H1 (cell line): ENCODE measurements at regions not wholly inside any gene's neighbourhood (a gene's known extent, or its start where the extent isn't known, plus 50 kb on each side); places are given as distances from the start of the nearest gene placed in this dataset.
A peak's percentile ranks its signal among the peaks of the same experiment; 100 is the strongest.

Experiments
- CTCF ChIA-PET: fragments of 300-600 bp; sonication (Branson Sonifier 250); formaldehyde crosslinking; loops from one replicate; lab custom pipeline; 2021; ENCODE audit not compliant: partially characterized antibody; lab: Charles Lee
- POLR2A ChIA-PET: fragments of 300-600 bp; sonication (Branson Sonifier 250); formaldehyde crosslinking; loops from one replicate; lab custom pipeline; 2021; ENCODE audit warnings: inconsistent platforms; ENCODE audit not compliant: partially characterized antibody; lab: Charles Lee
- DNase-seq, 2 experiments: peaks; one replicate each; pipeline versions ENCODE4 v3.0.0 to v3.0.0-alpha.2; 2010 to 2022; ENCODE audit warnings: low spot score in 2 of 2, low read depth in 1 of 2, mixed read lengths in 1 of 2
- FAIRE-seq: peaks from 2 replicates; lab custom pipeline; 2011; peaks lifted over from hg19 to GRCh38; lab: Jason Lieb, UNC
- H2AFZ ChIP-seq: 2 replicates; pipeline ENCODE4 v1.8.1; 2012; ENCODE audit warnings: low read length, inconsistent platforms
- H2AK5ac ChIP-seq: 2 replicates; pipeline ENCODE4 v1.6.1; 2013; ENCODE audit warnings: low read depth, low read length
- H2BK120ac ChIP-seq: replicated peaks from 2 replicates; pipeline ENCODE3; 2013; ENCODE audit warnings: low read depth, low read length, inconsistent platforms
- H2BK12ac ChIP-seq: 2 replicates; pipeline ENCODE4 v1.6.1; 2013; ENCODE audit warnings: low read depth, low read length
- H2BK15ac ChIP-seq: 2 replicates; pipeline ENCODE4 v1.6.1; 2013; ENCODE audit warnings: low read length
- H2BK20ac ChIP-seq: 2 replicates; pipeline ENCODE4 v1.6.1; 2013; ENCODE audit warnings: low read length
- H2BK5ac ChIP-seq: 2 replicates; pipeline ENCODE4 v1.6.1; 2013; ENCODE audit warnings: low read depth, low read length
- H3K14ac ChIP-seq: 2 replicates; pipeline ENCODE4 v1.6.1; 2013; ENCODE audit warnings: inconsistent platforms; ENCODE audit not compliant: insufficient read length
- H3K18ac ChIP-seq: 2 replicates; pipeline ENCODE4 v1.6.1; 2013; ENCODE audit warnings: low read length; ENCODE audit errors: extremely low read depth
- H3K23ac ChIP-seq: 2 replicates; pipeline ENCODE4 v1.6.1; 2013; ENCODE audit warnings: inconsistent platforms; ENCODE audit not compliant: insufficient read length
- H3K23me2 ChIP-seq: 2 replicates; pipeline ENCODE4 v1.6.1; 2013; ENCODE audit warnings: low read depth, low read length
- H3K27ac ChIP-seq: 2 replicates; pipeline ENCODE4 v1.6.1; 2011; ENCODE audit warnings: low read depth, low read length, inconsistent platforms
- H3K27me3 ChIP-seq, 4 experiments: replicated peaks in 1 of 4; 1 replicate in 1 of 4; 2 replicates in 3 of 4; pipeline versions ENCODE4 v1.6.1 to v1.8.1; 2011 to 2013; ENCODE audit warnings: low read length in 3 of 4, mild to moderate bottlenecking in 3 of 4, inconsistent platforms in 2 of 4, mixed read lengths in 2 of 4, moderate library complexity in 1 of 4; ENCODE audit not compliant: control insufficient read depth in 3 of 4, insufficient read depth in 3 of 4; ENCODE audit errors: extremely low read depth in 1 of 4
- H3K36me3 ChIP-seq, 4 experiments: 2 replicates each; pipeline versions ENCODE4 v1.6.1 to v1.8.1; 2011 to 2013; ENCODE audit warnings: mild to moderate bottlenecking in 4 of 4, low read length in 3 of 4, moderate library complexity in 2 of 4, control low read depth in 1 of 4, inconsistent platforms in 1 of 4; ENCODE audit not compliant: insufficient read depth in 4 of 4, control insufficient read depth in 2 of 4
- H3K4ac ChIP-seq: replicated peaks from 2 replicates; pipeline ENCODE3; 2013; ENCODE audit warnings: low read length, low read depth, mixed read lengths, inconsistent platforms; ENCODE audit not compliant: insufficient read length
- H3K4me1 ChIP-seq, 4 experiments: replicated peaks in 1 of 4; 1 replicate in 1 of 4; 2 replicates in 3 of 4; pipeline versions ENCODE4 v1.6.1 to v1.8.1; 2011 to 2013; ENCODE audit warnings: low read length in 3 of 4, inconsistent platforms in 2 of 4, mixed read lengths in 1 of 4; ENCODE audit not compliant: insufficient read depth in 4 of 4, control insufficient read depth in 3 of 4
- H3K4me2 ChIP-seq, 2 experiments: 2 replicates each; pipeline versions ENCODE4 v1.6.1 to v1.8.1; 2011 to 2013; ENCODE audit warnings: low read depth in 2 of 2, low read length in 2 of 2, control low read depth in 1 of 2, inconsistent platforms in 1 of 2, mild to moderate bottlenecking in 1 of 2; ENCODE audit not compliant: insufficient read depth in 1 of 2
- H3K4me3 ChIP-seq, 4 experiments: fragments of 200-600, 300-600 bp in 1 of 4; sonication (generic), shearing (Covaris generic), sonication (Bioruptor Twin) in 1 of 4; 2 replicates each; pipeline versions ENCODE4 v1.5.1 to v1.8.1; 2011 to 2016; ENCODE audit warnings: low read length in 4 of 4, low read depth in 3 of 4, control low read depth in 2 of 4, inconsistent platforms in 2 of 4, mild to moderate bottlenecking in 2 of 4, mixed read lengths in 1 of 4, moderate library complexity in 1 of 4; ENCODE audit not compliant: insufficient read depth in 2 of 4; ENCODE audit errors: extremely low read depth in 1 of 4
- H3K56ac ChIP-seq: replicated peaks from 2 replicates; pipeline ENCODE3; 2013; ENCODE audit warnings: low read depth, mild to moderate bottlenecking, mixed read lengths, low read length, inconsistent platforms; ENCODE audit not compliant: insufficient read length
- H3K79me1 ChIP-seq: 2 replicates; pipeline ENCODE4 v1.6.1; 2013; ENCODE audit warnings: low read depth, low read length, control low read depth
- H3K79me2 ChIP-seq, 2 experiments: 2 replicates each; pipeline versions ENCODE4 v1.6.1 to v1.8.1; 2012 to 2013; ENCODE audit warnings: low read length in 2 of 2, mild to moderate bottlenecking in 2 of 2, inconsistent platforms in 1 of 2; ENCODE audit not compliant: insufficient read depth in 2 of 2, control insufficient read depth in 1 of 2
- H3K9ac ChIP-seq, 4 experiments: replicated peaks in 1 of 4; 1 replicate in 1 of 4; 2 replicates in 3 of 4; pipeline versions ENCODE4 v1.6.1 to v1.8.1; 2011 to 2013; ENCODE audit warnings: low read depth in 3 of 4, low read length in 3 of 4, control low read depth in 2 of 4, mild to moderate bottlenecking in 2 of 4, moderate library complexity in 2 of 4, inconsistent platforms in 1 of 4; ENCODE audit errors: extremely low read depth in 1 of 4
- H3K9me3 ChIP-seq, 2 experiments: 2 replicates each; pipeline versions ENCODE4 v1.6.1 to v1.8.1; 2012 to 2013; ENCODE audit warnings: mild to moderate bottlenecking in 2 of 2, moderate library complexity in 2 of 2, control low read depth in 1 of 2, inconsistent platforms in 1 of 2, low read depth in 1 of 2, low read length in 1 of 2, mixed read lengths in 1 of 2; ENCODE audit not compliant: insufficient read depth in 2 of 2
- H4K20me1 ChIP-seq, 2 experiments: replicated peaks in 1 of 2; 2 replicates each; pipeline versions ENCODE3 to v1.8.1; 2011 to 2013; ENCODE audit warnings: inconsistent platforms in 2 of 2, low read length in 2 of 2, mild to moderate bottlenecking in 1 of 2; ENCODE audit not compliant: insufficient read depth in 2 of 2, control insufficient read depth in 1 of 2
- H4K5ac ChIP-seq: 2 replicates; pipeline ENCODE4 v1.6.1; 2013; ENCODE audit warnings: low read length, low read depth, mixed read lengths, inconsistent platforms; ENCODE audit not compliant: insufficient read length
- H4K8ac ChIP-seq: 2 replicates; pipeline ENCODE4 v1.8.0; 2013; ENCODE audit warnings: mild to moderate bottlenecking, moderate library complexity, low read length, inconsistent platforms; ENCODE audit not compliant: insufficient read depth; ENCODE audit errors: extremely low read depth
- H4K91ac ChIP-seq: replicated peaks from 2 replicates; pipeline ENCODE3; 2013; ENCODE audit warnings: low read length, mixed read lengths, inconsistent platforms; ENCODE audit not compliant: insufficient read length
- CHD1 ChIP-seq: IDR thresholded peaks from 2 replicates; pipeline ENCODE4 v1.6.1; 2012; ENCODE audit warnings: low read depth, low read length, improper control_type of control experiment
- GABPA ChIP-seq: IDR thresholded peaks from 2 replicates; pipeline ENCODE4 v1.6.1; 2011; ENCODE audit warnings: mild to moderate bottlenecking, low read length, moderate library complexity, borderline replicate concordance; ENCODE audit not compliant: insufficient read depth
- HDAC2 ChIP-seq, 2 experiments: fragments of 300-600 bp in 1 of 2; sonication (generic) in 1 of 2; IDR thresholded peaks; 2 replicates each; pipeline ENCODE4 v1.6.1; 2011 to 2012; ENCODE audit warnings: low read depth in 2 of 2, low read length in 2 of 2, mild to moderate bottlenecking in 2 of 2, moderate library complexity in 2 of 2, borderline replicate concordance in 1 of 2, inconsistent platforms in 1 of 2
- HDAC6 ChIP-seq: IDR thresholded peaks from one replicate; pipeline ENCODE4 v1.7.1; 2012; ENCODE audit warnings: low read depth, mild to moderate bottlenecking, inconsistent platforms, low read length, moderate library complexity
- RBBP5 ChIP-seq: IDR thresholded peaks from 2 replicates; pipeline ENCODE4 v1.7.1; 2012; ENCODE audit warnings: low read depth, mild to moderate bottlenecking, inconsistent platforms, low read length, moderate library complexity, borderline replicate concordance
- RFX5 ChIP-seq: IDR thresholded peaks from 2 replicates; pipeline ENCODE4 v1.6.1; 2011; ENCODE audit warnings: low read depth, low read length, improper control_type of control experiment, borderline replicate concordance
- SP2 ChIP-seq: IDR thresholded peaks from 2 replicates; pipeline ENCODE4 v1.6.1; 2012; ENCODE audit warnings: mild to moderate bottlenecking, low read length, inconsistent platforms
- SP4 ChIP-seq: IDR thresholded peaks from 2 replicates; pipeline ENCODE4 v1.6.1; 2012; ENCODE audit warnings: low read length, inconsistent platforms
- TAF7 ChIP-seq: optimal IDR thresholded peaks from 2 replicates; pipeline ENCODE3; 2011; ENCODE audit warnings: low read depth, mild to moderate bottlenecking, inconsistent platforms, low read length, moderate library complexity, borderline replicate concordance
- TCF12 ChIP-seq: IDR thresholded peaks from 2 replicates; pipeline ENCODE4 v1.6.1; 2011; ENCODE audit warnings: low read depth, mild to moderate bottlenecking, low read length
- TEAD4 ChIP-seq: IDR thresholded peaks from 2 replicates; pipeline ENCODE4 v1.6.1; 2012; ENCODE audit warnings: low read depth, low read length, inconsistent platforms, mixed read lengths
- WGBS, 2 experiments: shearing (Covaris generic) in 1 of 2; methylation state at CpG; one replicate each; pipeline versions ENCODE4 v1.1.6 to v1.1.7; 2013 to 2015; ENCODE audit warnings: low lambda C conversion rate in 2 of 2, mixed read lengths in 2 of 2, inconsistent platforms in 1 of 2, low coverage in 1 of 2, missing lambda C conversion rate in 1 of 2; ENCODE audit not compliant: insufficient replicate concordance in 2 of 2, insufficient coverage in 1 of 2, insufficient read length in 1 of 2; ENCODE audit errors: extremely low coverage in 1 of 2, missing lambda C conversion rate in 1 of 2; 5-methylcytosine and 5-hydroxymethylcytosine counted together
- TF ChIP-seq, protein P1 (sequence below): IDR thresholded peaks from 2 replicates; pipeline ENCODE4 v1.6.1; 2011; ENCODE audit warnings: low read depth, mild to moderate bottlenecking, low read length; ENCODE audit not compliant: insufficient read depth

- Histone ChIP-seq H2BK15ac (0 out of 2 replicates have a peak overlapping the region, but pooled peaks have one; percentile 8), H2BK120ac (no peak overlapping the region), H3K4me3 (no peak overlapping the region), H3K27ac (no peak overlapping the region), H4K5ac (no peak overlapping the region), H3K18ac (no peak overlapping the region), H2BK20ac (no peak overlapping the region), H3K56ac (no peak overlapping the region), H3K9me3 (0 out of 4 replicates have a peak, but pooled peaks cover 0 to 2% of the 10 kb centered on the region in 2 experiments), H2AK5ac (no peak overlapping the region), H2BK5ac (no peak overlapping the region), H2AFZ (no peak overlapping the region), H3K23ac (no peak overlapping the region), H4K20me1 (no peaks in the 10 kb centered on the region), H3K27me3 (no peaks in the 10 kb centered on the region), H3K4me1 (peaks cover 0 to 2% (median 0%) of the 10 kb centered on the region in 4 experiments; a peak in 1 of 7 replicates), H3K79me1 (no peaks in the 10 kb centered on the region), H3K14ac (no peak overlapping the region), H4K91ac (no peak overlapping the region), H3K79me2 (no peaks in the 10 kb centered on the region), H2BK12ac (no peak overlapping the region), H4K8ac (no peak overlapping the region), H3K23me2 (no peaks in the 10 kb centered on the region), H3K9ac (no peak overlapping the region), H3K4me2 (no peak overlapping the region), H3K4ac (no peak overlapping the region), H3K36me3 (no peaks in the 10 kb centered on the region)
- no peak for FAIRE-seq
- CTCF ChIA-PET: interaction anchor here (0.8 to 1.8 kb wide), 8 partner anchors 11 to 382 kb away, joined by 3 to 4 read pairs (median 3); no protein-coding TSS in a partner anchor
- POLR2A ChIA-PET: no interaction called here
- 87% methylated on average over 14 of the region's 14 CpGs; no CpG with 5 or more reads in 1 of the 2 experiments for WGBS, 2 experiments
- no peak for DNase-seq
- TF ChIP-seq RFX5 (no peak), SP4 (no peak), HDAC2 (IDR thresholded peaks at IDR 0.05; ENCODE audit: borderline replicate concordance in 1 of 2, low read depth in 2 of 2, low read length in 2 of 2) (no peak), CHD1 (no peak), RBBP5 (no peak), TEAD4 (no peak), GABPA (no peak), HDAC6 (no peak), SP2 (no peak), TCF12 (no peak), TAF7 (no peak)
- TF ChIP-seq, protein P1, sequence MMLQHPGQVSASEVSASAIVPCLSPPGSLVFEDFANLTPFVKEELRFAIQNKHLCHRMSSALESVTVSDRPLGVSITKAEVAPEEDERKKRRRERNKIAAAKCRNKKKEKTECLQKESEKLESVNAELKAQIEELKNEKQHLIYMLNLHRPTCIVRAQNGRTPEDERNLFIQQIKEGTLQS: no peak
Observed at GRCh38 chr3:127090218-127091160, 102.4 kb upstream of the PRR23E start.
